ENCODE measurements at regions not wholly inside any gene's neighbourhood (a gene's known extent, or its start where the extent isn't known, plus 50 kb on each side); places are given as distances from the start of the nearest gene placed in this dataset.
"Not testable (repeated sequence)": the region's sequence is repeated elsewhere in the genome, so short reads cannot be mapped to it uniquely, and the experiment has no call there.

DNA sequence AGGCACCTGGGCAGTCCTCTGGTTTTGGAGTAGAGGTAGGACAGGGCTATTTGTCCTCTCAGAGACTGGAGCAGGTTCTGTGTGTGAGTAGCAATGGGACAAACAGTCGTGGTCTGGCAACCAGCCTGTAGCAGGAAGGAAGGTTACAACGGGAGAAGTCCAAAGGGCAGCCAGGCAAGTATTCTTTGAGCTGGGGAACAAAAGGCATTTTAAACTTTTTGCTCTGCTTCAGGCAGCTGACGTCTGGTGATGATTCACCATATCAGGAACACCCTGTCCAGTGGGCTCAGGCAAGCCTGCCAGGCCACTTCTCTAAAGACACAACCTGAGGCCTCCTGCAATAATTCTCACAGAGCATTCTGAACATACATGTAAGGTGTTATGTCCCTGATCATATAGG lies 215.8 kb downstream of the FAM72C start:
- TF ChIP-seq MXI1 (conservative IDR thresholded peaks at IDR 0.05; ENCODE audit: poor library complexity, severe bottlenecking); POLR2AphosphoS5 (IDR thresholded peaks at IDR 0.05): not testable (repeated sequence)
- TF ChIP-seq, protein P1, sequence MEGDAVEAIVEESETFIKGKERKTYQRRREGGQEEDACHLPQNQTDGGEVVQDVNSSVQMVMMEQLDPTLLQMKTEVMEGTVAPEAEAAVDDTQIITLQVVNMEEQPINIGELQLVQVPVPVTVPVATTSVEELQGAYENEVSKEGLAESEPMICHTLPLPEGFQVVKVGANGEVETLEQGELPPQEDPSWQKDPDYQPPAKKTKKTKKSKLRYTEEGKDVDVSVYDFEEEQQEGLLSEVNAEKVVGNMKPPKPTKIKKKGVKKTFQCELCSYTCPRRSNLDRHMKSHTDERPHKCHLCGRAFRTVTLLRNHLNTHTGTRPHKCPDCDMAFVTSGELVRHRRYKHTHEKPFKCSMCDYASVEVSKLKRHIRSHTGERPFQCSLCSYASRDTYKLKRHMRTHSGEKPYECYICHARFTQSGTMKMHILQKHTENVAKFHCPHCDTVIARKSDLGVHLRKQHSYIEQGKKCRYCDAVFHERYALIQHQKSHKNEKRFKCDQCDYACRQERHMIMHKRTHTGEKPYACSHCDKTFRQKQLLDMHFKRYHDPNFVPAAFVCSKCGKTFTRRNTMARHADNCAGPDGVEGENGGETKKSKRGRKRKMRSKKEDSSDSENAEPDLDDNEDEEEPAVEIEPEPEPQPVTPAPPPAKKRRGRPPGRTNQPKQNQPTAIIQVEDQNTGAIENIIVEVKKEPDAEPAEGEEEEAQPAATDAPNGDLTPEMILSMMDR (IDR thresholded peaks at IDR 0.05; ENCODE audit: poor library complexity, severe bottlenecking): not testable (repeated sequence)

Measured in neural cell (in vitro differentiated cells).